K562 (cell line): ENCODE measurements at regions not wholly inside any gene's neighbourhood (a gene's known extent, or its start where the extent isn't known, plus 50 kb on each side); places are given as distances from the start of the nearest gene placed in this dataset.

Experiments
- ATAC-seq: fragments of 200-7000 bp; cut with Tn5 transposase; 3 replicates; pipeline ENCODE4 v1.9.1; 2020; ENCODE audit warnings: moderate library complexity
- BruUV-seq: library from RNA; stranded (reverse); fragments of 400-500 nt; replicated peaks from 2 replicates; lab custom pipeline; 2021; lab: Mats Ljungman, UMichigan
- CTCF ChIA-PET: fragments of 300-600 bp; formaldehyde crosslinking; extraction: SDS; loops from one replicate; lab custom pipeline; 2021; ENCODE audit warnings: low intra/inter-chr PET ratio; lab: Yijun Ruan, JAX
- POLR2A ChIA-PET: fragments of 300-600, 350-650 bp; sonication (Branson Sonifier 250); formaldehyde crosslinking; extraction: SDS; loops from one replicate; lab custom pipeline; 2021; ENCODE audit warnings: antibody characterized with exemption, inconsistent platforms; lab: Yijun Ruan, JAX
- DNase-seq, 4 experiments: peaks; one replicate each; pipeline versions ENCODE4 v3.0.0 to v3.0.0-alpha.2; 2011 to 2018; ENCODE audit warnings: low spot score in 3 of 4, mixed read lengths in 3 of 4; ENCODE audit errors: extremely low read depth in 1 of 4
- FAIRE-seq: peaks from 2 replicates; lab custom pipeline; 2011; peaks lifted over from hg19 to GRCh38; lab: Jason Lieb, UNC
- H2AFZ ChIP-seq: 2 replicates; pipeline ENCODE4 v1.6.0; 2011; ENCODE audit warnings: low read depth, low read length, control low read depth, inconsistent platforms
- H3K27ac ChIP-seq: fragments of 200-600 bp; 3 replicates; pipeline ENCODE4 v1.8.0; 2011; ENCODE audit warnings: low read depth, mild to moderate bottlenecking, control low read depth, inconsistent platforms, low read length, moderate library complexity, mixed read lengths; ENCODE audit errors: extremely low read depth
- H3K27me3 ChIP-seq, 2 experiments: fragments of 300-600 bp in 1 of 2; 2 replicates in 1 of 2; 3 replicates in 1 of 2; pipeline versions ENCODE4 v1.6.0 to v1.8.0; 2011; ENCODE audit warnings: inconsistent platforms in 2 of 2, low read length in 2 of 2, mild to moderate bottlenecking in 1 of 2, mixed read lengths in 1 of 2, moderate library complexity in 1 of 2; ENCODE audit not compliant: control insufficient read depth in 2 of 2, insufficient read depth in 2 of 2
- H3K36me3 ChIP-seq: fragments of 300-600 bp; 3 replicates; pipeline ENCODE4 v1.8.0; 2011; ENCODE audit warnings: mild to moderate bottlenecking, low read length, inconsistent platforms; ENCODE audit not compliant: control insufficient read depth, insufficient read depth
- H3K4me1 ChIP-seq, 2 experiments: fragments of 200-600 bp in 1 of 2; replicated peaks in 1 of 2; 2 replicates in 1 of 2; 3 replicates in 1 of 2; pipeline versions ENCODE4 v1.5.1 to v1.8.0; 2011; ENCODE audit warnings: inconsistent platforms in 2 of 2, low read length in 2 of 2, mild to moderate bottlenecking in 1 of 2, mixed read lengths in 1 of 2, moderate library complexity in 1 of 2; ENCODE audit not compliant: control insufficient read depth in 2 of 2, insufficient read depth in 2 of 2
- H3K4me2 ChIP-seq: 2 replicates; pipeline ENCODE4 v1.6.1; 2011; ENCODE audit warnings: low read length, control low read depth, inconsistent platforms, mixed read lengths; ENCODE audit not compliant: insufficient read depth
- H3K4me3 ChIP-seq: fragments of 200-600 bp; sonication (generic), shearing (Covaris generic); 2 replicates; pipeline ENCODE4 v1.5.1; 2016; ENCODE audit warnings: control low read depth, inconsistent platforms
- H3K79me2 ChIP-seq: fragments of 200-600 bp; 3 replicates; pipeline ENCODE4 v1.8.0; 2011; ENCODE audit warnings: low read length, inconsistent platforms; ENCODE audit not compliant: control insufficient read depth, insufficient read depth
- H3K9ac ChIP-seq, 2 experiments: 2 replicates each; pipeline versions ENCODE4 v1.6.0 to v1.6.1; 2011; ENCODE audit warnings: low read depth in 2 of 2, low read length in 2 of 2, control low read depth in 1 of 2, inconsistent platforms in 1 of 2, mild to moderate bottlenecking in 1 of 2, mixed read lengths in 1 of 2; ENCODE audit not compliant: insufficient read depth in 1 of 2
- H3K9me1 ChIP-seq: one replicate; pipeline ENCODE4 v1.6.0; 2011; ENCODE audit warnings: inconsistent platforms, mild to moderate bottlenecking, low read length, moderate library complexity; ENCODE audit not compliant: control insufficient read depth, insufficient read depth
- H3K9me3 ChIP-seq: replicated peaks from 2 replicates; pipeline ENCODE4 v1.5.1; 2011; ENCODE audit warnings: low read depth, low read length, inconsistent platforms; ENCODE audit not compliant: control insufficient read depth, insufficient read depth
- H4K20me1 ChIP-seq: replicated peaks from 2 replicates; pipeline ENCODE4 v1.6.1; 2011; ENCODE audit warnings: low read length, inconsistent platforms, mixed read lengths; ENCODE audit not compliant: control insufficient read depth, insufficient read depth
- CTCF ChIP-seq, 3 experiments: IDR thresholded peaks in 2 of 3; conservative IDR thresholded peaks in 1 of 3; 2 replicates each; pipeline ENCODE4 v1.5.1; 2011 to 2012; ENCODE audit warnings: low read length in 3 of 3, mild to moderate bottlenecking in 3 of 3, control low read depth in 2 of 3, improper control_type of control experiment in 1 of 3, inconsistent platforms in 1 of 3, low read depth in 1 of 3, mixed read lengths in 1 of 3, moderate library complexity in 1 of 3; ENCODE audit not compliant: insufficient read depth in 2 of 3
- FOXK1 ChIP-seq: sonication (generic); formaldehyde crosslinking; IDR thresholded peaks from 2 replicates; pipeline ENCODE4 v1.8.0; 2022; ENCODE audit warnings: missing genetic modification reagents, mild to moderate bottlenecking, borderline replicate concordance
- NFXL1 ChIP-seq: fragments of 450-650 bp; formaldehyde crosslinking; IDR thresholded peaks from 2 replicates; pipeline ENCODE4 v1.4.0; 2021; ENCODE audit warnings: mild to moderate bottlenecking
- PHF8 ChIP-seq: fragments of 200-600 bp; sonication (generic); IDR thresholded peaks from 2 replicates; pipeline ENCODE4 v1.6.1; 2012; ENCODE audit warnings: mixed run types, mild to moderate bottlenecking, inconsistent platforms, low read length, moderate library complexity, borderline replicate concordance
- PML ChIP-seq: IDR thresholded peaks from 2 replicates; pipeline ENCODE4 v1.6.1; 2012; ENCODE audit warnings: low read length, inconsistent platforms
- SNAPC5 ChIP-seq: fragments of 250-450 bp; sonication (Bioruptor Pico); IDR thresholded peaks from 2 replicates; pipeline ENCODE4 v1.8.0; 2021; ENCODE audit warnings: moderate library complexity, mild to moderate bottlenecking, inconsistent platforms
- TAF1 ChIP-seq: IDR thresholded peaks from 2 replicates; pipeline ENCODE4 v1.6.1; 2011; ENCODE audit warnings: mild to moderate bottlenecking, low read length, moderate library complexity; ENCODE audit not compliant: insufficient read depth, control insufficient read depth, severe bottlenecking; ENCODE audit errors: extremely low read depth
- TRIM28 ChIP-seq: fragments of 450-650 bp; IDR thresholded peaks from 2 replicates; pipeline ENCODE4 v1.6.1; 2017
- XRCC3 ChIP-seq: fragments of 450-650 bp; IDR thresholded peaks from 2 replicates; pipeline ENCODE4 v1.6.1; 2017; ENCODE audit warnings: mild to moderate bottlenecking, moderate library complexity
- ZBTB9 ChIP-seq: fragments of 450-650 bp; formaldehyde crosslinking; IDR thresholded peaks from 2 replicates; pipeline ENCODE4 v1.4.0; 2020; ENCODE audit warnings: mild to moderate bottlenecking, moderate library complexity
- ZC3H8 ChIP-seq: fragments of 450-650 bp; IDR thresholded peaks from 2 replicates; pipeline ENCODE4 v1.6.1; 2017
- ZKSCAN3 ChIP-seq: fragments of 250-450 bp; sonication (Bioruptor Pico); IDR thresholded peaks from 2 replicates; pipeline ENCODE4 v1.4.0; 2020
- ZNF239 ChIP-seq: fragments of 250-450 bp; sonication (Bioruptor Pico); IDR thresholded peaks from 2 replicates; pipeline ENCODE4 v1.4.0; 2020; ENCODE audit warnings: mild to moderate bottlenecking
- ZNF77 ChIP-seq: fragments of 250-450 bp; sonication (Bioruptor Pico); IDR thresholded peaks from 2 replicates; pipeline ENCODE4 v1.5.0; 2020
- ZNF780A ChIP-seq: fragments of 250-450 bp; sonication (Bioruptor Pico); IDR thresholded peaks from 2 replicates; pipeline ENCODE4 v1.5.0; 2021; ENCODE audit warnings: mild to moderate bottlenecking
- WGBS: fragments of 100-300 bp; shearing (Covaris generic); methylation state at CpG from one replicate; pipeline ENCODE4 v1.1.6; 2016; ENCODE audit warnings: low coverage, mixed read lengths; ENCODE audit not compliant: insufficient coverage; ENCODE audit errors: missing lambda C conversion rate; 5-methylcytosine and 5-hydroxymethylcytosine counted together
- in situ Hi-C: fragments of 300-500 bp; cut with MboI; formaldehyde crosslinking; loops from 4 replicates; pipeline ENCODE4 v1.15.0; 2018; ENCODE audit warnings: inconsistent platforms, mixed read lengths
- intact Hi-C: fragments of 100-400 bp; cut with micrococcal nuclease; formaldehyde crosslinking; loops from 2 replicates; pipeline ENCODE4 v1.14.2; 2022

DNA sequence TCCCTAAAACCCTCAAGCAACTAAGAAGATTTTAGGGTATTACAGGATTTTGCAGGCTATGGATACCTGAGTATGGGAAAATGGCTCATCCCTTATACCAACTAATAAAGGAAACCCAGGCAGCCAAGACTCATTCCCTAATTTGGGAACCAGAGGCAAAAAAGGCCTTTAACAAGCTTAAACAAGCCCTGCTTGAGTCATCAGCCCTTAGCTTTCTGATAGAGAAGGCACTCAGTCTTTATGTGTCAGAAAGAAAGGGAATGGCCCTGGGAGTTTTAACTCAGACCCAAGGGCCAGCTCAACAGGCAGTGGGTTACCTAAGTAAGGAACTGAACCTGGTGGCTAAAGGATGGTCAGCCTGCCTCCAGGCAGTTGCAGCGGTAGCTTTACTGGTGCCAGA, 96.9 kb upstream of the RMP24 start:
- in situ Hi-C loops, result no loop called here
- ATAC-seq (no peak), FAIRE-seq (no peak), DNase-seq (no peak)
- Histone ChIP-seq H3K27me3 (no peaks in the 10 kb centered on the region), H3K4me2 (no peak overlapping the region), H4K20me1 (no peaks in the 10 kb centered on the region), H3K4me1 (no peaks in the 10 kb centered on the region), H3K9me3 (no peaks in the 10 kb centered on the region), H3K9me1 (no peaks in the 10 kb centered on the region), H3K4me3 (no peak overlapping the region), H3K36me3 (no peaks in the 10 kb centered on the region), H3K27ac (no peak overlapping the region), H3K79me2 (no peaks in the 10 kb centered on the region), H3K9ac (no peak overlapping the region), H2AFZ (no peak overlapping the region)
- intact Hi-C loops, result loop anchor here (10.0 kb wide), 1 partner anchor 1129 kb away; no protein-coding TSS in a partner anchor
- no TSS peak for BruUV-seq
- 6% methylated on average over 1 of the region's 1 CpG for WGBS
- ChIA-PET POLR2A (interaction anchor here (0.5 to 0.6 kb wide), 2 partner anchors 8 to 248 kb away, joined by 3 read pairs; no protein-coding TSS in a partner anchor), CTCF (no interaction called here)
- no peak for TF ChIP-seq XRCC3
- TF ChIP-seq TAF1, result no peak

GRCh38 chr18:35876243-35876642, 96.2 kb upstream of the RMP24 start:
- DNase-seq (no peak), ATAC-seq (no peak), FAIRE-seq (no peak)
- Histone ChIP-seq H3K9ac (no peak overlapping the region), H3K27ac (no peak overlapping the region), H3K79me2 (no peaks in the 10 kb centered on the region), H3K9me1 (no peaks in the 10 kb centered on the region), H4K20me1 (no peaks in the 10 kb centered on the region), H3K4me3 (no peak overlapping the region), H3K36me3 (no peaks in the 10 kb centered on the region), H3K27me3 (no peaks in the 10 kb centered on the region), H3K4me2 (no peak overlapping the region), H3K9me3 (no peaks in the 10 kb centered on the region), H2AFZ (no peak overlapping the region), H3K4me1 (peaks cover 0 to 3% of the 10 kb centered on the region in 2 experiments; a peak in 1 of 5 replicates)
- 0% methylated on average over 1 of the region's 1 CpG for whole genome bisulfite sequencing
- no TSS peak for BruUV-seq
- POLR2A ChIA-PET, result interaction anchor here (0.6 kb wide), 1 partner anchor 756 kb away, joined by 3 read pairs; no protein-coding TSS in a partner anchor
- CTCF ChIA-PET, result no interaction called here
- intact Hi-C loops, result loop anchor here (10.0 kb wide), 1 partner anchor 1129 kb away; no protein-coding TSS in a partner anchor
- in situ Hi-C loops, result no loop called here
- TF ChIP-seq ZNF77 (CRISPR knock-in tag) (no peak), TRIM28 (no peak), ZNF239 (CRISPR knock-in tag) (no peak), ZNF780A (no peak), CTCF (IDR thresholded peaks at IDR 0.05 in 2 of 3, conservative IDR thresholded peaks at IDR 0.05 in 1 of 3; ENCODE audit: insufficient read depth in 2 of 3, low read depth in 1 of 3, low read length in 3 of 3) (no peak), NFXL1 (CRISPR knock-in tag) (no peak), ZKSCAN3 (CRISPR knock-in tag) (no peak), FOXK1 (no peak), PHF8 (no peak), SNAPC5 (CRISPR knock-in tag) (no peak), ZBTB9 (CRISPR knock-in tag) (no peak), PML (no peak), ZC3H8 (no peak)
